Stimulated activated naive CD4-positive, alpha-beta T cell treated with Interleukin-2 at 50 U/mL for 16 hours (primary cell): ENCODE measurements at regions not wholly inside any gene's neighbourhood (a gene's known extent, or its start where the extent isn't known, plus 50 kb on each side); places are given as distances from the start of the nearest gene placed in this dataset.
"Not testable (repeated sequence)": the region's sequence is repeated elsewhere in the genome, so short reads cannot be mapped to it uniquely, and the experiment has no call there.

Experiments used
- DNase-seq: peaks from one replicate; lab custom pipeline; 2025; lab: John Stamatoyannopoulos, UW

DNA sequence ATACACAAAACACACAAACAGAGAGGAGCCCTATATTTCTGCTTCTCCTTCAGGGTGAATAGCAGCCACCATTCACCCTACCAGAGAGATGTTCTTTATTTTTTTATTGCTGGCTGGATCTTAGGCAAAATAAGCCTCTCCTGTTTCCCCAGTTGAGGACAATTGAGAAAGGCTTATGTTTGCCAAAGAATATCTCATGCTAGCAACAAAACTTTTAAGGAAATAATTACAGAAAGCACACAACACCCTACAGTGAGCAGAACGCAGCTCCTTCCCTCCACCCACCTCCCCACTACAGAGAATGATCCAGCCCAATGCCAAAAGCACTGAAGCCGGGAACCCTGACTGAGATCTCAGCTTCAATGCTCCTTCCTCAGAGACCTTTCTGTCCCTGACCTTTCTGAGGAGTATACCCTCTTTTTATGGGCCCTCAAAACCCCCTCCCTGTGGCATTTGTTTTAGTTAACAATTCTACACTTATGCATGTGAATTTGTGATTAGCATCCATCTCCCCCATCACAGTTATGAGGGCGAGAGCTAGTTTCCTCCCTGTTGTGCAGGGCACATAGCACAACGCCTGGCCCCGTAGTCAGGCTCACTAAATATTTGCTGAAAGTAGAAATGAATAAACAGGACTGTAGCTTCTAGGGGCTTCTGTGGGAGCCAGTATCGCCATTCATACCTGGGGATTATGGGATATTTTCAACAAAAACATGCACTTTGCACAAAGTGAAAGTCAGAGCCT is 491.6 kb upstream of the CDH4 start:
- no peak for DNase-seq

DNA sequence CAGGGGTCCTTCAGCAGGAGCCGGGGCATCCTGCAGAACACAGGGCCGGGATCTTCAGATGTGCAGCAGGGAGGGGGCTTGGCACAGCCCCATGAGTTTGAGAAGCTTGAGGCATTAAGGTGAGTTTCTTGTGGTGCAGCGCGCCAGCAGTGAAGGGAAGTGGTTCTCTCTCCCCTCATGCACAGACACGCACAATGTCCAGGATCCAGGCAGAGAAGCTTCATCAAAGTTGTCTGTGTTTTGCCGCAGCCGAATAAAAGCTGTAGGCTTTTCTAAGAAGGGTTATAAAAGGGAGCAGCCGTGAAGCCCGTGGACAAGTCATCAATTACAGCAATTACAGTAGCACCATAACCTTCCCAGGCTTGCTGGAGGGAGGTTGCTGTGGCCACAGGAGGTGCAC is 491.0 kb upstream of the CDH4 start:
- DNase-seq: no peak

DNA sequence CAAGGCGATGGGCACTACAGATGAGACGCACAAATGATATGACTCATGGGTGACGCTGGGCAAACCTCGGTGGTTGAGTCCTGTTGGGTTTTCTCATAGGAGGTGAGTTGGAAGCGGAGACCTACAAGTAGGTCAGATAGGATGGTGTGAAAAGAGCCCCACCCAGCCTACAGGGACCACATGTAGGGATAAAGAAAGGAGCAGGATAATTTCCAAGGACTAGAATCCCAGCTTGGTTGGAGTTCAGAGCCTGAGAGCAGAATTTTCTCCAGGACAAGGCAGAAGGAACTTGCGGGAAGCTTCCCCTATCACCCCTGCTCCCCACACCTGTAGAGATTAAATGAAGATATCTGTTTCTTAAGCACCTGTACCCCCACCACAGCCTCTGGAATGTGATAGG is 489.7 kb upstream of the CDH4 start:
- no peak for DNase-seq

DNA sequence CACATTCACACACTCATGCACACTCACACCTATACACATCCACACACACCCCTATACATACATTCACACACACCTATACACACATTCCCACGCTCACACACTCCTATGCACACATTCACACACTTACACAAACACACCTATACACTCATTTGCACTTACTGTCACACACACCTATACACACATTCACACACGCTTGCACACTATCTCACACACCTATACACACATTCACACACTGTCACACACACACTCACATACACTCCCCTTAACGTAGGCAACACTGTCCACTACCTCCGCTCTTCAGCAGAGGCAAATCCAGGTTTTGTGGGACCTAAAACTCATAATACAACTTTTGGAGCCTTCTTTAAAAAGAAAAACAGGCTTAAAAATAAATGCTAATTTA is 487.7 kb upstream of the CDH4 start:
- no peak for DNase-seq

DNA sequence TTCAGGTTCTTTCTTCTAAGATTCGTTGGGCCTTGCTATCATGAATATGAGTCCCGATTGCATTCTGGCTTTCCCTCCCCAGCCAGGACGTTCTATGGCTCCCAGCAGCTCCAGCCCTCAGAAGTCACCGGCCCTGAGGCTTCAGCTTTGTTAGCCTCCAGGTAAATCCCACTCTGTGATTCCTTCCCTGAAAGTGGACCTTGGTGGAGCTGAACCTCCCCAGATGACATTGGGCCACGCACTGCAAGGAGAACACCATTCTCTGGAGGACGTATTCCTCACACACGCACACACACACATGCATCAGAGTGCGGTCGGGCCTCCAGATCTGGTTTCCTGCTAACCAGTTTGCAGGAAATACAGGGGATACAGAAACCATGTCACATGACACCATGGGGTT is 487.3 kb upstream of the CDH4 start:
- DNase-seq: no peak

DNA sequence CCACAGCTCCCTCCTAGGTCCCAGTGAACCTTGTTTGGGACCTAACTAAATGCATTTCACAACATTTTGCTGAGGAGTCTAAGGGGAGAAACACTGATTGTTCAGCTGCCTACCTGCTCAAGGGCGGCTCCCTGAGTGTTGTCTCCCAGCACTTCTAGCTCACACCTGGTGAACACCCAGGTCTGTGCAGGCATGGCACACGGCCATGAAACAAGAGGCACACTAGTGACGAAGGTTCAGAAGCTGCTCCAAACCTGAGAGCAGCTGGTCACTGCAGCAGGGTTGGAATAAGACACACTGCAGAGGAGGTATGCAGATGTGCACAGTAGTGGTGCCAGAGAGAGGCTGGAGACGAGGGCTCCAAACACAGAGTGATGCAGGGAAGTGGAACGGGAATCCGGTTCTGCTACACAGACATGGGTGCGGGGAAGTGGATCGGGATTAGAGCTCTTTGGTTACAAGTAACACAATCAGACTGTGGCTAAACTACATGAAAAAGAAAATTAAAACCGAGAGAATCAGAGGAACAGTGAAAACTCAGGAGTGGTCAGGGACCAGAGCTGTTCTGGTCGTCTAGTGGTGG is 486.1 kb upstream of the CDH4 start:
- DNase-seq: no peak

DNA sequence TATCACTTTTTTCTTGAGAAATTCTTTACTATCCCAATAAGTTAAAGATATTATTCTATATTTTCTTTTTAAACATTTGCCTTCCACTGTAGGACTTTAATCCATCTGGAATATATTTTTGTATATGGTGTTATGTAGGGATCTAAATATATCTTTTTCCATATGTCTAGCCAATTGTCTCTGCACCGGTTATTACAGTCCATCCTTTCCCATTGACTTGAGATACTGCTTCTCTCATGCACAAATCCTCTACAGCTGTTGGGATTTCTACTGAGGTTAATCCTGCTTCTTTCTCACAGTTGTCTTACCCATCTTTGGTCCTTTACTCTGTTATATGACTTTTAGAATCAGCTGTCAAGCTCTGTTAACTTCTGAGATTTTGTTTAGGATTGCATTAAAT is 483.8 kb upstream of the CDH4 start:
- DNase-seq: no peak

DNA sequence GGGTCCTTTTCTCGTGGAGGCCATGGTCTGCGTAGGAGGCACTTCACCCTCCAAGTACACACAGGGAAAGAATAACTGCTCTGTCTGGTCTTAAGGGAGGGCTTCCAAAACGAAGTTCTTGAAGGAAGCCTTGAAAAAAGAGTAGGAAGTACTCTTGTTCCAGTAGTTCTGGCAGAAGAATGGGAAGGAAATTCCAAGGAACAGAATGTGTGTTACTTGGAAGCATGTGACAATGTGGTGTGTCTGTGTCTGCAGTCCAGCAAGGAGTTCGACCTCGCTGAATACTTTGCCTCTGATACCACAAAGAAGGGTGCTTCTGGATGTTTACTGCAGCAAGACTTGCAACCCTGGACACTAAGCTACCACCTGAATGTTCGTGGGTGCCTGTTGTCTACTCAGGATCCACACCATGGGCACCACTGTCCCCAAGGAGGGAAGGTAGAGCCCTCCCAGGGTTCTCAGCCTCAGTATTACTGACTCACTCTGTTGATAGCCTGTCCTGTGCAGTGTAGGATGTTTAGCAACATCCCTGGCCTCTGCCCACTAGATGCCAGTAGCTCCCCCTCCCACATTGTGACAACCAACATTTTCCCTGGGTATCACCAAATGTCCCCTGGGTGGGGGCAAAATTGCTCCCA is 471.6 kb upstream of the CDH4 start:
- DNase-seq: no peak

DNA sequence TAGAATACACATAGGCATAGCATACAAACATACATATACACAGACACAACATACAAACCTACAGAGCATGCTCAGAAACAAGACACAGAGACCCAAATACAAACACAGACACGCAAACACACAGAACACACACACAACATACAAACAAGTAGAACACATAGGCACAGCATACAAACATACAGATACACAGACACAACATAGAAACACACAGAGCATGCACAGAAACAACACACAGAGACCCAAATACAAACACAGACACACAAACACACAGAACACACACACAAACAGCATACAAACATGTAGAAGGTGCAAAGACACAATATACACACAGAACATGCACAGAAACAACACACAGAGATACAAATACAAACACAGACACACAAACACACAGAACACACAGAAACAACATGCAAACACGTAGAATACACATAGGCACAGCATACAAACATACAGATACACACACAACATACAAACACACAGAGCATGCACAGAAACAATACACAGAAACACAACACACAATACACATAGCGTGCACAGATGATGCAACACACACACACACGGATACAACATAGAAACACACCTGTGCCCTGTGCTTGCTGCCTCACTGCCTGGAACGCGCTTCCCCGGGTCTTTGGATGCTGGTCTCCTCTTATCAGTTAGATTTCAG is 469.0 kb upstream of the CDH4 start:
- no peak for DNase-seq

DNA sequence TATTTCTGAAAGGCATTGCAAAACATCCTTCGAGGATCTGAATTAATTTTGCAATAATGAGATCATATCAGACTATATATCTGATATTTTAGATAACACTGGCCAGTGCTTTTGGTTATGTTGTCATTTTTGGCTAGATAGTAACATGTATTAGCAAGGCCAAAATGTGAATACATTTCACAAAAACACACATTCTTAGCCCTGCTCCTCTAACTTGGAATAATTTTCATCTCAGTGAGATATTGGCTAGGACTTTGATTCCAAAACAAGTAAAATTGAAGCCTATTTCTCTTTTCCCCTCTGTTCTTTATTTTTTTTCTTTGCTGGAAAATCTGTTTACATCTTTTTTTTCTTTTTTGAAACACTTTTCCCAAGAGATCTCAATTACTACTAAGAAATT is 466.8 kb upstream of the CDH4 start:
- DNase-seq: no peak

DNA sequence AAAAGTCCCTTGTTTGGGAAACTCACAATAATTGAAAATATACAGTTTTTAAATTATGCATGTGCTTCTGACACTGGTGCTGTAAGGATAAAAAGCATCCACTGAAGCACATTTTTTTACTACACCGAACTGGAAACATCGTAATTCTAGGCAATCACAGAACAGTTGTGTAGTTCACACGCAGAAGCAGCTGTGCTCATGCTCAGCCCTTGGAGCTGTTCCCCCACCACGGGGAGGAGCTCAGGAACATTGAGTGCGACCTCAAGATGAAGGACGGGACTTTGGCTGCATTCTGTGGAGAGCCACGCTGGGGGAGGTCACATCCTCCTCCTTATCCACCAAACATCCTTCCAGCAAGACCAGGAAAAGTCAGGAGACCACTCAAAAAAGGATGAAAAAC is 466.3 kb upstream of the CDH4 start:
- DNase-seq: no peak

DNA sequence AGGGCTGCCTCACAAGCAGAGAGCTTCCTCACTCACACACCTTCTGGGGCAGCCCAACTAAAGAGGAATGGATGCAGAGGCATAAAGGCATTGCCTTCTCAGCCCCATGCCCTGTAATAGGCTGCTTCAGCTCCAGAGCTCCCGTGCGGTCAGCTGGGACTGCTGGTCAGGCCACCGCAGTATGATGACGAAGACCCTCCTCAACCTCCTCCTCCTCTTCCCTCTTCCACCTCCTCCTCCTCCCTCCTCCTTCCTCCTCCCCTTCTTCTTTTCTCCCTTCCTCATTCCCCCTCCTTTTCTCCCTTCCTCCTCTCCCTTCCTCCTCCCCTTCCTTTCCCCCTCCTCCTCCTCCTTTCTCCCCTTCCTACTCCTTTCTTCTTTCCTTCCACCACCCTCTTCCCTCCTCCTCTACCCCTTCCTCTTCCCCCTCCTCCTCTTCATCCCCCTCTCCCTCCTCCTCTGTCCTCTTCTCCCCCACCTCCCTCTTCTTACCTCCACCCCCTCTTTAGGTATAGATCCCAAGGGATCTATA is 465.3 kb upstream of the CDH4 start:
- DNase-seq: no peak

DNA sequence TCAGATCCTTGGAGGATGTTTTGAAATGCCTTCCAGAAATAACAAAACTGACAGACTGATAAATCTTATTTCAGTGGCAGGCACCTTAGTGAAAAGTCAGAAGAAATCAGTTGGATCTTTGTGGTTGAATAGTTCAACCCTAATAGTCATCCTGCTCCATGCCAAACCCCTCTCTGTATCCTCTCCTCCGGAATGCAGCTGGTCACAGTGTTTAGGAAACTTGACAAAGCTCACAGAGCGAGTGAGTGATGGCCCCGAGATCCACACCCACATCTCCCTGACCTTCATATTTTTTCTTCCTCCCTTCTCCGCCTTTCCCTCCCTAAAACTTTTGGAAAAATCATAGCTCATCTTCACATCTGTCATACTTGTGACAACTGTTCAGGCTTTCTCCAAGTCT is 464.8 kb upstream of the CDH4 start:
- DNase-seq: no peak

DNA sequence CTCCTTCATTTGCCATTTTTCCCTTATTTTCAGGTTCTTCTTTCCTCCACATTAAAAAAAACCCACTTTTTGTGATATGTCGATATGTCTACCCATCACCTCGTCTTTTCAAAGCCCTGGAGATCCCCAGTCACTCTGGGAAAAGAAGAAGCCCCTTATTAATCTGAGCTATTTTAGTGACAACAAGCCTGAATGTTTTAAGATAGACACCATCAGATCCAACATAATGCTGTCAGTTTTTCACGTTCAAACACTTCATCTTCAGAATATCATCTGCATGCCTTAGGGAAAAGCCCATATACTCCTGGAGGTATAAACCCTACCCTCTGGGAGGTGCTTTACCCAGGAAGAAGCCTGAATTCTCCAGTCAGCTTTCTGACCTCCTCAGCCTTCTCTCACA is 464.0 kb upstream of the CDH4 start:
- DNase-seq: no peak

DNA sequence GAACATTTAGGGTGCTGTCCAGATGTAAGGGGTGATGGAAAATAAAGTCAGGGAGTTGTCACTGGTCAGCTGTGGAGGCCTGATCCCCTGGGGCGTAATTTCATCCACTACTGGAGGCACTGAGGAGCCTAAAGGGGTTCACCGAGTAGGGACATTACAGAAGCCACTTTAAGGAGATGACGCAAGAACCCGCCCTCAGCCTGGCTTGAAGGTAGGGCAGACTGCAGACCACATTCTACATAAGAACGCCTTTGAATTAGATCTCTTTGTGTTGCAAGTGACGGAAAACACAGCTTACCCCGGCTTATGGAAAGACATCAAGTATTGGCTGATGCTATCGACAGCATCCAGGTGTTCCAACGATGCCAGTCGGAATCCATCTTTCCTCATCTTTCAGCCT is 462.7 kb upstream of the CDH4 start:
- DNase-seq: no peak

DNA sequence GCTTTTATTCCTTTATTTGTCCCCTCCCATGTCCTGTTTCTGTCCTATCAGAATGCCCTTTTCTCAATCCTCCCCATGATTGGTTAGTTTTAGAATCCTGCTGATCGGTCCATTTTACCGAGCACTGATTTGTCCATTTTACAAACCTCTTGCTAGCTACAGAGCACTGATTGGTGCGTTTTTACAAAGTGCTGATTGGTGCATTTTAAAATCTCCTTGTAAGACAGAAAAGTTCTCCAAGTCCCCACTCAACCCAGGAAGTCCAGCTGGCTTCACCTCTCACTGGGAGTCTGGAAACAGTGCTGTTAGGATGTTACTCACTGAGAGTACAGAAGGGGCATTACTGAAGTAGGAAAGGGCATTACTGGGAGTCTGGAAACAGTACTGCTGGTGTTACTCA is 461.7 kb upstream of the CDH4 start:
- not testable (repeated sequence) for DNase-seq

DNA sequence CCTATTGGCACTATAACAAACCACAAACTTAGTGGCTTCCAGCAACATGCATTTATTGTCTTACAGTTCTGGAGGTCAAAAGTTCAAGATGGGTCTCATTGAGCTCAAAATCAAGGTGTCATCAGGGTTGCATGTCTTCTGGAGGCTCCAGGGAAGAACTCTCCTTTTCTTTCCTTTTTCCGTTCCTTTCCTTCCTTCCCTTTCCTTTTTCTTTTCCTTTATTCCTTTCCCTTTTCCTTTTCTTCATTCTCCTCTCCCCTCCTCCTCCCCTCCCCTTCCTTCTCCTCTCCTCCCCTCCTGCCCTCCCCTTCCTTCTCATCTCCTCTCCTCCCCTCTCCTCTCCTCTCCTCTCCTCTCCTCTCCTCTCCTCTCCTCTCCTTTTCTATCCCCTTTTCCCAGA is 460.2 kb upstream of the CDH4 start:
- no peak for DNase-seq

DNA sequence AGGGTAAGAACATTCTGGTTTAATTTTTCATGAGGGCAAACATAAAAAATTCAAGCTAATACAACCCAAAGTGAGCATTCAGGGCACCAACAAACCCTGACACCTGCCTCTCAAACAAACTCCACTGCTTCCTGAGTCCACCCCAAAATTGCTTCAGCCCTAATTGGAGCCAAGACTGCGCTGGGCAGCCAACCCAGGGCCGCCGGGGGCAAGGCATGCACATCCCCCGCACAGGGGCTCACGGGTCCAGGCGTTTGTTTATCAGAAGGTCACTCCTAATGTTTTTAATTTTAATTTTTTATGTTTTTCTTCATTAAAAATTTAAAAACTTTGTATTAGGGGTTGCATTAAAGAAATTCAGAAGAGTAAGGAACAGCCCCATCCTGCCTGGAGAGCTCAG is 459.1 kb upstream of the CDH4 start:
- DNase-seq: no peak

DNA sequence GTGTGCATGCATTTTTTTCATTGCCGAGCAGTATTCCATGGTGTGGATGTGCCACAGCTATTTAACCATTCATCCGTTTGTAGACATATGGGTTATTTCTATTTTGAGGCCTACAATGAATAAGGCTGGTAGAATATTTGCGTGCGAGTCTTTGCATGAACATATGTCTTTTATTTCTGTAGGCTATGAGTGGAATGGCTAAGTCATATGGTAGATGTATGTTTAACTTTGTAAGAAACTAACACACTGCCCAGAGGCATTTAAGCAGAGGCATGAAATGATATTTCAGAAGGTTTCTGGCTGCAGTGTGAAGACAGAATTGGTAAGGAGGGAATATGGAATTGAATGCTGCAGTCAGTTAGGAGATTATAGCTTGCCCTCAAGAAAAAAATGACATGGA is 457.4 kb upstream of the CDH4 start:
- DNase-seq: no peak

DNA sequence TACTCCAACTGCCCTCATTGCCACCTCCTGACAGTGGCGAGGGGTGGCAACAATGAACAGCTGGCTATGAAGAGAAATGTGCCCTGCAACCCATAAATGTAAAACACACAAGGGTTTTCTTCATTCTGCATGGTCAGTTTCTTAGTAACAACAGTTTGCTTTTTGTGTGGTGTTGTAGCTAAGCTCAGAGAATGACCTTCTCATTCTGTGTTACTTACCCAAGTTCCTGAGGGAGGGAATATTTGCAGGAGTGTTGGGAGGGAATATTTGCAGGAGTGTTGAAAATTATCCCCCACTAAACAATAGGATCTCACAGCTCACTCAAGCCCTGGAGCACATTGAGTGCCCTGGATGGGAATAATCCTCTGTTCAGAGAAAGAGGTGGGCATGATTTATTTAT is 456.4 kb upstream of the CDH4 start:
- DNase-seq: no peak

DNA sequence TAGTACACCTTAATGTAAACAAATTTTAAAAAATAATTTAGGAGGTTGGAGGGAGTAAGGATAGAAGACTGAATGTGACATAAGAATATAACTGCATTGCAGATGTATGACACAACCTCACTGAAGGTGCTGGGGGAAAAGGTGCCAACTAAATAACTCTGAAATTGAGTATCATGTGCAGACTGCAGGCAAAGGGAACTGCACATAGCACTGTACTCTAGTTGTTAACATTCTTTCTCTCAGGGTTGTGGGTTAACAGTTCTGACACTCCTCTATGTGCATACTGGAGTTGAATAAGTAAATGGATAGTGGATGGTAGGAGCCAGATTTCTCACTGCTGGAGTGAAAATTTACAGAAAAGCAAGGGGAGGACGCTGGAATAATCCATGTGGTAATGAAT is 451.9 kb upstream of the CDH4 start:
- no peak for DNase-seq

DNA sequence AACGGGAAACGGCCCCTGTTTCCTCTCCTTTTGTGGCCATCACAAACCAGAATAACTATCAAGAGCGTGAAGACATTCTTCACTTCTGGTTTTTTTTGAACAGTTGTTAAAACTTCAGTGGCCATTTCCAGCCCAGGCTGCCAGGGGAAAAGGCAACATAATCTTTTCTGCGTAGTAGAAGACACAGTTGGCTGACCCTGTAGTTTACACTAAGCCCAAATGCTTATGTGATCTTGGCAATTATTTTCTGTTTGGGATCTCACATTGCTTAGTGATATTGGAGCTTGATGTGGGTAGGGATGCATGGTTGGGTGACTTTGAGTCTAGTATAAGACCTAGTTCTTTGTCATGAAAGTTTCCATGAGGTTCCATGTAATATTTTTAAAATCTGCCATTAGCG is 449.4 kb upstream of the CDH4 start:
- DNase-seq: no peak
